Medulla oblongata (tissue), 1 donor: ENCODE measurements at regions not wholly inside any gene's neighbourhood (a gene's known extent, or its start where the extent isn't known, plus 50 kb on each side); places are given as distances from the start of the nearest gene placed in this dataset.

Experiments used
- DNase-seq: peaks from one replicate; pipeline ENCODE4 v3.0.0-alpha.2; 2015; ENCODE audit errors: extremely low spot score

DNA sequence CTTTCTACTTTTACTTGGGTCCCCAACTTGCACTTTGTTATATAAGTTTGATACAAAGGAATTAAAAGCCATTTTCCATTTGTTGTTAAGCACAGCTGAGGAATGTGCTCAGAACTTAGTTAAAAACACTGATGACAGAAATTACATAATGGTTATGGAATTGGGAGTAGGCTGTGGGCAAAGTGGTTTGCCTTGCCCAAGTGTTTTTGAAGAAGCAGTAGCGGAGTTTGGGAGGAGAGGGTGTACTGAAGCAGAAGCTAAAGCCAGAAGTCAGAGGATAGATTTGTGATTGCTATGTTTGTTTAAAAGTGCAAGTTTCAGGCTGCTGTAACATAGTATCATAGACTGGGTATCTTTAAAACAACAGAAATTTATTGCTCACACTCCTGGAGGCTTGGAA lies 391.8 kb downstream of the DUSP10 start:
- DNase-seq = no peak

DNA sequence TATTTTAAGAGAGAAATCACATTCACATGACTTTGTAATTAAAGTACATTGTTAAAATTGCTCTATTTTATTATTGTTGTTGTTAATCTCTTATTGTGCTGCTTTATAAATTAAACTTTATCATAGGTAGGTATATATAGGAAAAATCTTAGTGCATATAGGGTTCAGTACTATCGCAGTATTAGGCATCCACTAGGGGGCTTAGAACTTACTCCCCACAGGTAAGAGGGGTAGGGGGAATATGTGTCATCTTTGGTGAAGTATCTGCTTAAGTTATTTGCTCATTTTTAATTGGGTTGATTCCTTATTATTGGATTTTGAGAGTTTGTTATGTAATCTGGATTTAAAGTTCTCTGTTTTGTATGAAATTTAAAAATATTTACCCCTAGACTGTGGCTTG lies 385.2 kb downstream of the DUSP10 start:
- DNase-seq = no peak

DNA sequence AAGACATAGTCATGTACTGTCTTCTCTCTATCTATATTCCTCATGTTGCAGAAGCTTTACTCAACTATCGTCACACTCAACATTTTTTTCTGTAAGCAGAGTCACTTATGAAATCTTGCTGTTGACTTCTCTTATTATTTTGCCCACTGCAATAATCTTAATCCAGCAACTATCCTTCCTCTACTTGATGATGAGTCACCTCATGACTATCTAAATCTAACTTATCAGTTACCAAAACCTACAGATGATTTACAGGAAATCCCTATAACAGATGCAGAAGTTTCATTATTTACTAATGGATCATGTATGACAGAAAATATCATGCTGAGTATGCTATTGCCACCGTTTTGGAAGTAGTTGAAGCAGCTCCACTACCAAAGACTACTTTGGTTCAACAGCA lies 378.9 kb downstream of the DUSP10 start:
- no peak for DNase-seq

DNA sequence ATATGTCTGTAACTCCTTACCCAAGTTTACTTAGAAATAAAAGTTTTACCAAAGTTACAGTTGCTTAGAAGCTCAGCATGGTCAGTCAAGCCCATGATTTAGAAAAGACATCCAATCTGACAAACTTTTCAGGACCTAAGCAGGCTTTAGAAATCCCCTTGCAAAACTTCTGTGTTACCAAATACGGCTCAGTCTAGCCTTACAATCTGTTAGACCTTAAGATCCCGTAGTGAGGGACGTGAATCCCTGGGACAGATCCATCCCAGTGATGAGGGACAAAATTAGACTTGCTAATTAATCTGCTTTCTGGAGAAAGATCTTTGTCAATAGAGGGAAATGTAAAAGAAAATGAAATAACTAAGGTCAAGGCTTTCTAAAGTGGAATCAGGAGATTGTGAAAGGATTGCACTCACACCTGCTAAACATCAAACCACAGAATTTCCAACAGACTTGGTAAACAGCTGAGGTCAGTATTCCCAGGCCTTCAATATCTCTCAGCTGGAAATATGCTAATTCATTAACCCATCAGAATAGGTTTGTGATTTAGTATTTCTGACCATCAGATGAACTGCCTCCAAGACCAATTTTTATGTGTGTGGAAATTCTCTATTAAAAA lies 375.3 kb downstream of the DUSP10 start:
- no peak for DNase-seq

DNA sequence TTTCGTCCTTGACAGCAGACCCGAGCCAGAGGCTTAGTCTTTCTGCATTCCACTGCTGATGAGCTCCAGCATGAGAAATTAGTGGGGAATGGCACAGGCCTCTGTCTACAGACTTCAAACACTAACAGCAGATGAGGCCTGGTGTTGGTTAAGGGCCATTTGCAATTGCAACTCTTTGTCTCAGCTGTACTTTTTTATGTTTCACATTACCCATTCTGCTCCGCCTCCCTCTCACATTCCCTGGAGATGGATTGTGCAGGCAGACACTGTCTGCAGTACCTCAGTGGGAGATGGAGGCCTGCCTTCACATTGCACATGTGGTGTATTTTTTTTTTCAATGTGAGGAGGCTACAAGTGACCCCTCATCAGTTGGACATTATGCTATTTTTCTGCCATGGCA lies 370.2 kb downstream of the DUSP10 start:
- DNase-seq = no peak

DNA sequence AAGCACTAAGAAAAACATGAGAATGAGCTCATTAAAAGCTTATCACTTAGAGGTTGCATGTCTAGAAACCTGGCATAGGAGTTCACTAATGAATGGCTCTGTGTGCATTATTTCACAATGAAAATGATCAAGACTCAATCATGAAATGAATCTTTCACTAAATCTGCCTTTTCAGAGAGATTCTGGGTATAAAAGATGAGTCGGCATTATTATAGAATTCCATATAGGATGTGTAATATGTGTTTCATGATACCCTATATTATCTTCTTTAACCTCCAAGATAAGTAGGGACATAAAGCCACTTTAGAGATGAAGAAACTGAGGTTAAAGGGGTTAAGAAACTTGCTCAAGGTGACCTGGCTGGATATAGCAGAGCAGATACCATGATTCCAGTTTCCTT lies 368.1 kb downstream of the DUSP10 start:
- DNase-seq = no peak

DNA sequence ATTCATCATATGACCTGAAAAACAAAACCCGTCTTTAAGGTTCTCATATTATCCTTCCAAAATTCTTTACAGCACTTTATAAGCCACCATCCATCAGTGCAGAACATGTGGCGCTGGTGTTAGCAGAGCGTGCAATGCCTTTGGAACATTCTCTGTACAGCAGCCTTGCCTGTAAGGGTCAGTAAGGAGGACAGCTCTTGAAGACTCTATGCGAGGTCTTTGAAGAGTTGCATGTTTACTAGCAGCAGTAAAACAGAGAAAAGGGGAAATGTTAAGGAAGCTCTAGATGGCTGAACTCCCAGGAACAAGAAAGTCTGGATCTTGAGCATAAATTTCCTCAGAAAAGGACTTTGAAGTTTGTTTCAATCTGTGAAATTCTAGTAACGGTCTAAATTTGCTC lies 365.6 kb downstream of the DUSP10 start:
- no peak for DNase-seq

DNA sequence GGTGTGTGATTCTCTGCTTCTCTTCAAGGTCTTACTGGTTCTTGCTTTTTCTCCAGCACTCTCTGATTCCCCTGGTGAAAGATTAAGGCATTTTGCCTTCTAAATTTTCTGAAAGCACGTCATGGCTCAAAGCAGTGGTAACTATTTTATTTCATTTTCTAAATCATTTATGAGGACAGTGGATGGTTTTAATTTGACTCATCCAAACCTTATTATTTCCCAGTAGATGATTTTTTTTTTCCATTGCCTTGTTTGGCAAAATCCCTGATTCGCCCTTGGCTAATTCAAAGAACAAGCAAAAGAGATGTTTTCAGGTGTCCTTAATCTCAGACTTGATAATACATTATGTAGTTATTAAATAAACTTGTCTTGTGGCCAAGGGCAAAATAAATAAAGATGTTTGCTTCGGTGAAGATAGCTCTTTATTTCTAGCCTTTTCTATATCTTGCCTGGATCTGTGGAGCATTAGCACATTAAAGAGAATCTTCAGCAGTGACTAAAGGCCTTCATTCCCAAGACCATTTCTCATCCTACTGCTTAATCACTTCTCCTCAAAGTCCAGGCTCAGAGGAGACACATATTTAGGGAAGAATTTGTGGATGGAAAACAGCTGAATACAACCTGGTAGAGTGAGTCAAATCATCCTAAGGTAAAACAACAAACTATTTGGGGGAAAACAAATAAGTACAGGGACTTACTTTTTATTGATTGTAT lies 359.8 kb downstream of the DUSP10 start:
- no peak for DNase-seq

DNA sequence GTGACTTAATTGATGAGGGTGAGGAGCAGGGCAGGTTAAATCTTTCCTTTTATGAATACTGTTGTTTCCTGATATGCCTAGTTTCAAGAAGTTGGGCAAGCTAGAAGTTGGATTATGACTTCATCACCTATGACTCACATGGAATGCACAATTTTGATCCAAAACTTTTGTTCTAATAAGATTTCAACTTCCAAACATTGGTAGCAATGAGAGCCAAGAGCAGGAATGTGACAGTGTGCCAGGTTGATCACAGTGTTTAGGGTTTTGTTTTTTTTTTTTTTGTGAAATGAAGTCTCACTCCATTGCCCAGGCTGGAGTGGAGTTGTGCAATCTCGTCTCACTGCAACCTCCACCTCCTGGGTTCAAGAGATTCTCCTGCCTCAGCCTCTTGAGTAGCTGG lies 349.4 kb downstream of the DUSP10 start:
- no peak for DNase-seq

DNA sequence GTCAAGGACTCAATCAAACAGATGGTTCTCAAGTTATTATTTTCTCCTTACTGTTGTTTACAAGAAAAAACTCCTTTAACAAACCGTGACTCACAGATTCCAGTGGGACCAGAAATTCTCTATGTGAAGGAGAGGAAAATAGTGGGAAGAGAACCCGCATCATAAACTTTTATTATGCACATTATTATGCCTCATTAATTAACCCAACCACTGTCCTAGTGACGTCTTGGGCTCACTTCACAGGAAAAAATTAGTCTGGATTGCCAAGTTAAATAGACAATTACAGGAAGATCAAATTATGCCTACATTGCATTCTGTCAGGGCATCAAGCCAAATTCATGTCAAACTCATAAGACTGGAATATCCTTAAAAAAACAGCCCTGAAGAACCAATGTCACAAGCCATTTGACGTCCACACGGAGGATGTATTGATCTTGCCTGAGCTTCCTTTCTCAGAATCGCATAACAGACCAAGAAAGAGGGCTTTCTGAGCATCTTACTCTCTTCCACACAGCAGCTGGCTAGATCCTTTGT lies 347.8 kb downstream of the DUSP10 start:
- no peak for DNase-seq

DNA sequence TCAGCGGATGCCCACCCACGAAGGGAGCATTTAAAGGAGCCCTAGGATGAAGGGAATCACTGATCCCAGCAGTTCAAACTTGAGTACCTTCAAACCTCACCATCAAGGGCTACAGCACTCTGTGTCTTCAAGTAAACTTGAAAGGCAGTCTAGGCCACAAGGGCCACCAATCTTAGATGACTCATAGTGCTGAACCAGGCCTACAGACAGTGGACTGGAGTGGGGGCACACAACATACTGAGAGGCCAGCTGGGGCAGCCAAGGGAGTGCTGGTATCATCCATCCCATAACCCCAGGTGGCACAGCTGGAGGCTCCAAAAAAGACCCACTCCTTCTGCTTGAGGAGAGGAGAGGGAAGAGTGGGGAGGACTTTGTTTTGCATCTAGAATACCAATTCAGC lies 345.4 kb downstream of the DUSP10 start:
- no peak for DNase-seq

DNA sequence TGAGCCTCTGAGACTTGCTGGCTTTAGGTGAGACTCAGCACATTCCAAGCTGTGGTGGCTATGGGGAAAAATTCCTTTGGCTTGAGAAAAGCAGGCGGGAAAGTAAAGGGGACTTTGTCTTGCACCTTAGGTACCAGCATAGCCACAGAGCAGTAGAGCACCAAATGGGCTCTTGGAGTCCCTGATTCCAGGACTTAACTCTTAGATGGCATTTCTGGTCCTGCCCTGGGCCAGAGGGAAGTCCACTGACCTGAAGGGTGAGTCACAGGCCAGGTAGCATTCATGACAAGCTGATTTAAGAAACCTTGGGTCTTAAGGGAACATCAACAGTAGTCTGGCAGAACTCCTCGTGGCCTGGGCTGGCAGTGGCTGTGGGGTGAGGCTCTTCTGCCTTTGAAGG lies 344.7 kb downstream of the DUSP10 start:
- no peak for DNase-seq

DNA sequence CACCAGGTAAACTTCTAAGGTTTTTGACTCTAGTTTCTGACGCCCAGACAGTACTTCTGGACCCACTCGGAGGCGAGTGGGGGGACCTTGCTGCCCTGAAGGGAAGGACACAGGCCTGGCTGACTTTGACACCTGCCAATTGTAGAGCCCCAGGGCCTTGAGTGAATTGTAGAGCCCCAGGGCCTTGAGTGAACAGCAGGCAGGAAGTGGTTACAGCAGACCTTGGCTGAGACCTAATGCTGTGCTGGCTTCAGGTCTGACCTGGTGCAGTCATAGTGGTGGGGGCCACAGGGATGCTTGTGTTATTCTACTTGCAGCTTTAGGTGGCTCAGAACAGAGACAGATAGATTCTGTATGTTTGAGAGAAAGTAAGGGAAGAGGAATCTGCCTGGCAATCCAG lies 344.3 kb downstream of the DUSP10 start:
- no peak for DNase-seq

DNA sequence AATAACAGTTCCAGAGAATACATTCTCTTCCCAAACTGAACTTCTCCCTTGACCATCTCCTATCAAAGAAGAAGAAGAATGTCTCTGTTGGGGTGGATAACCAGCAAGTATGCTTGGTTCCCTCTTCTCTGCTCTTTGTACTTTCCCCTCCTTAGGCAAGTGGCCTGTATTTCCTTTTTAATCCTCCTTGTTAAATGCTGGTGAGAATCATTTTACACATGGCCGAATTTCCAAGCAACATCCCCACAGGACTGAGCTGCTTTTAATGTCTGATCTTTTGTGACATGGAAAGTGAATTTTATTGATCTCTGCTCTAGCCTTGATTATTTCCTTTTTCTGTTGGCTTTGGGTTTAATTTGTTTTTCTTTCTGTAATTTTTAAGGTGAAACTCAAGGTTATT lies 336.7 kb downstream of the DUSP10 start:
- DNase-seq = no peak

DNA sequence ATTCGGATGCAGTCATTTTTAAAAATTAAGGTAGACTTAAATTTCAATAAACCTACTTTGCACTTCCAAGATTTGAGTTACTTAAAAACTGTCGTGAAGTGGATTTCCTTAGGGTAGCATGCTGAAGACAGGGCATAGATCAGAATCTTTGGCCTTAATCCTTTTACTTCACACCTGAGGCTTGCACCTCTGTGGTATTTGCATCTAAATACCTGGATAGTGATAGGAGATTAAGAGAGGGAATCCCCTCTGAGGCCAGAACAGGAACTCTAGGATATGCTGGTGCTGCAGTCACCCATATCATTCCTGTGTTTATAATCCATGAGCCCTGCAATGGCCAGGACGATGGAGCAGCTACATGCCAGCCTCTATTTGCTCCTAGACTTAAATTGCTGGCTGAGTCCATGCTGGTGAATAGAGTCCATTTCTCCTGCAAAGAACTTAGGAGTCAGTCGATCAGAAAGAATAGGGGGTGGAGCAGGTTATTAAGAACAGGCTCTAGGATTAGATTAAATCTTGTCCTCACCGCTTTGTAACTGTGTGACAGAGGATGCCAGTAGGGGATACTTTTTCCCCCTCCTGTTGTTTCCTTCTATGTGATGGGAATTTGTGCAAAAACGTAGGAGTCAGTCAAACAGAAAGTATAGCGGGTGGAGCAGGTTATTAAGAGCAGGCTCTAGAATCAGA lies 333.6 kb downstream of the DUSP10 start:
- no peak for DNase-seq

DNA sequence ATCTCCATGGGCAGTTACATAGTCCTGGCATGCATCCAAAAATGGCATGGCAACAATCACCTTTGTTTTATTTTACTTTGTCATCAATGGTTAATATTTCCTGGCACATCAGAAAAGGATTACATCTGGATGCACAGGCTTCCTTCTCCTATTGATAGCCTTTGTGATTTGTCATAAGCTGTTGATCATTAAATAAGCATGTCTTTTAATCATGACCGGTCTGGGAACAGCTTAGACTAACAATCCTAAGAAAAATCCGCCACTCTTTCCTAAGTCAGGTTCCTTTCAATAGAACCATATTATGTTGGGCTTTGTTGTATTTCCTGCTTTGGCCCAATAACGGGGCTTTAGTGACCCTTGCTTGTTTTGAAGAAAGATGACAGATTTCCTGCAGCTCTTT lies 330.6 kb downstream of the DUSP10 start:
- DNase-seq = no peak

DNA sequence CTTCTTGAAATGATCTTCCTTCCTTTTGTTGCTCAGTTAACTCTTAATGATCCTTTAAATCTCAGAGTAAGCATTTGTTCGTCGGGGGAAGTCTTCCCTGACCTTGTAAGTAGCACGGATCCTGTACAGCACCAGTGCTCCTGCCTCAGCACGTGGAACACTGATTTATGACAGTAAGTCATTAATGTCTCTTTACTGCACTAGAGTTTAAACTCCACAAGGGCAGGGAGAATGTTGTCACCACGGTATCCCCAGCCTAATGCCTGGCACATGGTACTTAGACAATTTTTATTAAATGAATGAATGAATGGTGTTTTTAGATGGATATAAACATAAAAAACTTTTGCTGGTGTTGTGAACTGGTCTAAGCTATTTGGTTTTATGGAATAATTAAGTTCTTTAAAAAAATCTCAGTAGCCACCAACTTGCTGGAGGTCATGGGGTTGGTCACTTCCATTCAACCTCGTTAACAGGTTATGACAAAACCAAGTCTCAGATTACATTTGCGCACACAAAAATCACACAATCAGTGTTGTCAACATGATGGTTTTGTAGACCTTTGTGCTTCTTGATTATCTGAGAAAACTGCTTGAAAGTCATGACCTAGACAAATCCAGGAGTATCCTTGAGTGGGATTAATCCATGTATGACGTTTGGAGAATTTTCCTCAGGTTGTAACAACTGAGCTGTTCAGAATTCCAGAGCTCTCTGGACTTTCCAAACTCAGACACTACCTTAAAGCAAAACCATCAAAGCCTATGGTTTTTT lies 326.9 kb downstream of the DUSP10 start:
- no peak for DNase-seq

DNA sequence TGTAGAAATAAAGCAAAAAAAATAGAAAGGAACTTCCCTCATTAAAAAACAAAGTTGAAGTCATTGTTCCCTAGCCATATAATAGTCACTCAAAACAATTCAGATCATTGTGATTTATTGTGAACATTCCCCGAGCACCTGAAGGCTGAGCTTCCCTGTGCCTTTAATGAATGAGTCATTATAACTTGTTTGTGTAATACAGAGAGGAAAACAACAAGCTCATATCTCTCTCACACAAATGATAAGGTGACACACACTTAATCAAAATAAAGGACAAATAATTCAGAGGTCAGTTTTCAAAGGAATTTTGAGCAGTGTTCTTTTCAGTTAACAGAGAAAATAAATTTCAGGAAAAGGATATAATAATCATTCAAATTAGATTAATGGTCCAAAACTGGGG lies 326.2 kb downstream of the DUSP10 start:
- DNase-seq = no peak

DNA sequence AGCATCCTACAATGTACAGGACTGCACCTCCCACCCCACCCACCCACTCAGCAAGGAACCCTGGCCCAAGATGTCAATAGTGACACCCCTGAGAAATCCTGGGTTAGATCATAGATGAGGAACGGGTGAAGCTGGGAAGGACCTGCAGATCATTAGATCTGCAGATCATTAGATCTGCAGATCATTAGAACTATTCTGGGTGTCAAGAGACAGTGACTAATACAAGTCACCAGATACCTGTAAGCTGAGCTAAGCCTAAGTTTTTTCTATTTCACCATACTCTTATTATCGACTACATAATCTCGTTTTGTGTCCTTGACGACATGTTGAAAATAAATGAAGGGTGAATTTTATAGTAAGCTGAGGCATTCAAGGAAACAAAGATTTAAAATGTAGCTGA lies 325.7 kb downstream of the DUSP10 start:
- DNase-seq = no peak

DNA sequence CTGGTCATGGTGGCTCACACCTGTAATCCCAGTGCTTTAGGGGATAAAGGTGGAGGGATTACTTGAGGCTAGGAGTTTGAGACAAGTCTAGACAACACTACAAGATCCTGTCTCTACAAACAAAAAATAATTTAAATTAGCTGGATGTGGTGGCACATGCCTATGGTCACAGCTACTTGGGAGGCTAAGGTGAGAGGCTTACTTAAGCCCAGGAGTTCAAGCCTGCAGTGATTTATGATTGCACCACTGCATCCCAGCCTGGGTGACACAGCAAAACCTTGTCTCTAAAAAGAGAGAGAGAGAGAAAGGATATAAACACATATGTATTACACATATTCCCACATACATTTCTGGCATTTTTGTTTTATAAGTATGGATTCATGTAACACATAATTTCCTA lies 325.2 kb downstream of the DUSP10 start:
- no peak for DNase-seq

DNA sequence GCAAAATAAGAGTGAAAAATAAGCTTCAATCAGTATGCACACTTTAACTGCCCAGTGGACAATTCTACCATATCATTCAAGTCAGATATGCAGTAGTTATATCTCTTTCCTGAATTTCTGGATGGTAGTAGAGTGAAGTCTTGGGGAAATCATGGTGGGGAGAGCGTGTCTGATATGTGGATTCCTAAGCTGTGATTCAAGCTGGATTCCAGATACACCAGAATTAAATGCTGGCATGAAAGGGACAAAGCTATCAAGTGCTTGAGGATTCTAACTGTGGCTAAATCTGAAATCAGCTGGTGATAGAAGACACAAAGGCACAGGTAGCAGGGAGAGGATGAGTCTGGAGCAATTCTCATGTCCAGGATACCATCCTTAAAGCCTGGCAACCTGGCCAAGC lies 323.5 kb downstream of the DUSP10 start:
- DNase-seq = no peak

DNA sequence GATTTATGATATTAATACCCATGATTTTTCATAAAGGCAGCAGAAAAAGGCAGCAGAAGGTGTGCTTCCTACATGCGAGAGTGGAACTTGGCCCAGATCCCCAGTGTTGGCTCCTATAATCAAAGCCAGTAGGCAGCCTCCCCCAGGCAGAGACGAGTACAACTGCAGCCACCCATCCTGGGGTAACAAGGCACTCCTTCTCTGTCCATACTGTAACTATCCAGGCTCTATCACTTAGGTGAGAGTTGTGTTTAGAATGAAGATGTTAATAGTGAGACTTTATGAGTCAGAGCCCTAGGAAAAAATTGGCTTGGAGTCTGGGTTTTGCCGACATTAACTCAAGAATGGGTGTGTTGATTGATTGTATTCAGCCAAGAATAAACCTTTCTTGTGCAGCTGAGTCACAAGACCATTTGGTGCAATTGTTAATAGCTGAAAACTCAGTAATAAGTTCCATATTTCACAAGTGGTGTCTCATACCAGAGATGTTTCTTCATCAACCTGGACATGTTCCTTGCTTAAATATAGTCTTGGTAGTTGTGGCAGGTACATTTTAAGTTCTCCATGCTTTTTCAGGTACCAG lies 322.3 kb downstream of the DUSP10 start:
- no peak for DNase-seq
